ENCODE measurements at regions not wholly inside any gene's neighbourhood (a gene's known extent, or its start where the extent isn't known, plus 50 kb on each side); places are given as distances from the start of the nearest gene placed in this dataset.

DNA sequence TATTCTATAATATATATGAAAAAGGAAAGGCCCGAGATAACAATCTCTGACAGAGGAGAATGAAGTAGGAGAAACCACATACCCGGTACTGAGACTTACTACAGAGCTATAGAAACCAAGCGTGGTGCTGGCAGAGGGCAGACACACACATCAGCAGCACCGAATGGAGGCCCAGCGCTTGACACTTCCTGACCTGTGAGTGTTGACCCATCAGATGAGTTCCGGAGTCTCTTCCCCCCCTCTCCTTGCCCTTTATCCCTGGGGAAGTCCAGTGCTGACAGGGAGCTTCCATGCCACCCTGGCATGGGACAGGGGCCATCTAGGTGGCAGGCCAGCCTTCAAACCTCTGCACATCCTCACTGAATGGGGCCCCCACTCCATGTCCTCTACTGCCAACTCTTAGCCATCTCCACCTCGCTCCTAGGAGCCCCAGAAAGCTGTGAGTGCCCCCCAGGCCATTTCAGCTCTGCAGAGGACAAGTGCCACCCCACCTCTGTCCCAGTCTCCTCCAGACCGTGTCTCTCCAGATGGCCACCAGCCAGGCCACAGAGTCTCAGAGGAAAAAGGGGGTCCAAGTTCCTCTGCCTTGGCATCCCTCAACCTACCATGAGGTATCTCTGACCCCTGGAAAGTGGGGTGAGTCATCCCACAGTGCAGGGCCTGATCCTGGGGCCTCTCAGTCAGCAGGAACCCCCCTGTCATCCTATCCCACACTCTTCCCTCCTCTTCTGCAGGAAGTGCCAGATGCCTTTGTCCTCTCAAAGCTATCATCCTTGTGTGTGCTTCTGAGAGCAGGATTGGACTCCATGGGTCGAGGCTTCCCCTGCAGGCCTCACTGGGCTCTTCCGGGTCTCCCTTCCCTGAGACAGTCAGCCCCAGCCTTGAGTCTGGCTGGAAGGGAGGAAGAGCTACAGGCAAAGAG is 116.5 kb upstream of the ALDH1A3 start:
- TF ChIP-seq FOXP2 (optimal IDR thresholded peaks at IDR 0.05; ENCODE audit: borderline replicate concordance, extremely low read depth, extremely low read length, insufficient read depth) (no peak), TAF1 (IDR thresholded peaks at IDR 0.05; ENCODE audit: borderline replicate concordance, insufficient read depth, low read length) (no peak), SIN3A (IDR thresholded peaks at IDR 0.05; ENCODE audit: borderline replicate concordance, insufficient read depth, low read length) (no peak)

DNA sequence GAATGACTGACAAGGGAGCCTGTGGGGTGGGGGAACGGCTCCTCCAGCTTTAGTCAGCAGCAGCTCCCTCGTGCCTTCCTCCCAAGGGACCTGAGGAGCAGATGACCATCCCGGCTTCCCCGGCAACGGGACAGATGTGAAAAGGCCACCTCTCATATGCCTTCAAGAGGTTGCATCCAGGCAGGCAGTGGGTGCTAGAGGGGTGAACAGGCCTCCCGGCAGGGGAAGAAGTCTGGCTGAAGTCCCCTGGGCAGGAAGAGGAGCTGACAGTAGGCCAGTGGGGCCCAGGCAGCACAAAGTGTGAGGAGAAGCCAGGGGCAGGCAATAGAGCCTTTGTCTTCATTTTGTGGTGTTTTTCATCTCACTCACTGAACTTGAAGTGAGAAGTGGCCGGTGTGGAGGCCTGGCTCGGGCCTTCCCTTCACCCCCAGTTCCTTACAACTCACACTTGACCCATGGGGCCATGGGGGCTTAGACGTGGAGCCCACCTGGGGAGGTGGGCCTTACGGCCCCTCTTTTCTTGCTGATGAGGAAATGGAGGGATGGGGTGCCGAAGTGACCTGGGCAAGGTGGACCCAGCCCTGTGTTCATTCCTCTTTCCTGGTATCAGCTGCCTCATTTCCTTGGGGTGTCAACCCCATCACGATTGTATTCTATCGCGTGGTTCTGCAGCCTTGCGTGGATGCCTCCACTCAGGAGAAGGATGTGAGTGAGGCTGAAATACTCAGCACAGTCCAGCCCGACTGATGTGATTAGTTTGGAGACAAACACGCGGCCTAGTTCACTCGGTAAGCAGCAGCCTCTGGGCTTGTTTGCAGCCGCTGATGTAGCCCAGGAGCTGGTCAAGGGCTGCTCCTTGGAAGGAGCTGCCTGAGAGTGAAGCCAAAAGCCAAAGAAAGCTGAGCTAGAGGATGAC is 115.5 kb upstream of the ALDH1A3 start:
- no peak for TF ChIP-seq SIN3A (IDR thresholded peaks at IDR 0.05; ENCODE audit: borderline replicate concordance, insufficient read depth, low read length)
- TF ChIP-seq FOXP2 (optimal IDR thresholded peaks at IDR 0.05; ENCODE audit: borderline replicate concordance, extremely low read depth, extremely low read length, insufficient read depth), result no peak
- TF ChIP-seq, protein P1, sequence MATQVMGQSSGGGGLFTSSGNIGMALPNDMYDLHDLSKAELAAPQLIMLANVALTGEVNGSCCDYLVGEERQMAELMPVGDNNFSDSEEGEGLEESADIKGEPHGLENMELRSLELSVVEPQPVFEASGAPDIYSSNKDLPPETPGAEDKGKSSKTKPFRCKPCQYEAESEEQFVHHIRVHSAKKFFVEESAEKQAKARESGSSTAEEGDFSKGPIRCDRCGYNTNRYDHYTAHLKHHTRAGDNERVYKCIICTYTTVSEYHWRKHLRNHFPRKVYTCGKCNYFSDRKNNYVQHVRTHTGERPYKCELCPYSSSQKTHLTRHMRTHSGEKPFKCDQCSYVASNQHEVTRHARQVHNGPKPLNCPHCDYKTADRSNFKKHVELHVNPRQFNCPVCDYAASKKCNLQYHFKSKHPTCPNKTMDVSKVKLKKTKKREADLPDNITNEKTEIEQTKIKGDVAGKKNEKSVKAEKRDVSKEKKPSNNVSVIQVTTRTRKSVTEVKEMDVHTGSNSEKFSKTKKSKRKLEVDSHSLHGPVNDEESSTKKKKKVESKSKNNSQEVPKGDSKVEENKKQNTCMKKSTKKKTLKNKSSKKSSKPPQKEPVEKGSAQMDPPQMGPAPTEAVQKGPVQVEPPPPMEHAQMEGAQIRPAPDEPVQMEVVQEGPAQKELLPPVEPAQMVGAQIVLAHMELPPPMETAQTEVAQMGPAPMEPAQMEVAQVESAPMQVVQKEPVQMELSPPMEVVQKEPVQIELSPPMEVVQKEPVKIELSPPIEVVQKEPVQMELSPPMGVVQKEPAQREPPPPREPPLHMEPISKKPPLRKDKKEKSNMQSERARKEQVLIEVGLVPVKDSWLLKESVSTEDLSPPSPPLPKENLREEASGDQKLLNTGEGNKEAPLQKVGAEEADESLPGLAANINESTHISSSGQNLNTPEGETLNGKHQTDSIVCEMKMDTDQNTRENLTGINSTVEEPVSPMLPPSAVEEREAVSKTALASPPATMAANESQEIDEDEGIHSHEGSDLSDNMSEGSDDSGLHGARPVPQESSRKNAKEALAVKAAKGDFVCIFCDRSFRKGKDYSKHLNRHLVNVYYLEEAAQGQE (IDR thresholded peaks at IDR 0.05; ENCODE audit: insufficient read depth in 1 of 2, low read depth in 2 of 2, low read length in 2 of 2), result no peak
- TF ChIP-seq POLR2AphosphoS5 (IDR thresholded peaks at IDR 0.05; ENCODE audit: low read depth, low read length), result no peak
- TF ChIP-seq TAF1 (IDR thresholded peaks at IDR 0.05; ENCODE audit: borderline replicate concordance, insufficient read depth, low read length), result no peak

DNA sequence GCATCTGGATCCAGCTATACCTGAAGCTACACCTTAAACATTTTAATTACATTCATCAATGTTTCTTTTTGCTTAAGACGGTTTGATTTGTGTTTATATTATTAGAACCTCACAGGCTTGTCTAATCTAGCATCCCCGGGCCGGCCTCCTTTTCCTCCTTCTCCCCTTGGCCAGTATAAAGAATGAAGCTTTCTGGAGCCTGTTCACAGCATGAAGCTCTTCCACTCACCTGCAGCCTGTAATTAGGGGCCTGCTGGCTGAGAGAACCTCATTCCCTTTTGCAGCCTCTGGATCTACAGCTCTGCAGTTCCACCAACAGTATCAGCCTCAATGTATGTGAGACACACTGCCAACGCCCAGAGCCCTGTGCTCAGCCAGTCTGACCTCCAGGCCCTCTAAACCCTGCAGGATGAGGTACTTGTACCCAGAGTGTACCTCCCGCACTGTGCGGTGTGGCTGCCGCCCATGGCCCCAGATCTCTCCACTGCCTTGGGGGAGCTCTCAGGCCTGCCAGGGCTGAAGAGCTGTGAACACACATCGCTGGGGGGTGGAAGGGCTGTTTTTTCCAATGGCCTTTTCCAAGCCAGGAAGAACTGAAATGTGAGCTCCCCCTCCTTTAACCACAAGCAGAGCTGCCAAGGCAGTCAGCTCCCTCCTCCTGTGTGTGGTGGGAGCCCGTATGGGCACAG is 114.7 kb upstream of the ALDH1A3 start:
- TF ChIP-seq SIN3A (IDR thresholded peaks at IDR 0.05; ENCODE audit: borderline replicate concordance, insufficient read depth, low read length) (no peak), POLR2AphosphoS5 (IDR thresholded peaks at IDR 0.05; ENCODE audit: low read depth, low read length) (no peak), TAF1 (IDR thresholded peaks at IDR 0.05; ENCODE audit: borderline replicate concordance, insufficient read depth, low read length) (no peak), FOXP2 (optimal IDR thresholded peaks at IDR 0.05; ENCODE audit: borderline replicate concordance, extremely low read depth, extremely low read length, insufficient read depth) (no peak)
- TF ChIP-seq, protein P1 (IDR thresholded peaks at IDR 0.05; ENCODE audit: insufficient read depth in 1 of 2, low read depth in 2 of 2, low read length in 2 of 2), result no peak

DNA sequence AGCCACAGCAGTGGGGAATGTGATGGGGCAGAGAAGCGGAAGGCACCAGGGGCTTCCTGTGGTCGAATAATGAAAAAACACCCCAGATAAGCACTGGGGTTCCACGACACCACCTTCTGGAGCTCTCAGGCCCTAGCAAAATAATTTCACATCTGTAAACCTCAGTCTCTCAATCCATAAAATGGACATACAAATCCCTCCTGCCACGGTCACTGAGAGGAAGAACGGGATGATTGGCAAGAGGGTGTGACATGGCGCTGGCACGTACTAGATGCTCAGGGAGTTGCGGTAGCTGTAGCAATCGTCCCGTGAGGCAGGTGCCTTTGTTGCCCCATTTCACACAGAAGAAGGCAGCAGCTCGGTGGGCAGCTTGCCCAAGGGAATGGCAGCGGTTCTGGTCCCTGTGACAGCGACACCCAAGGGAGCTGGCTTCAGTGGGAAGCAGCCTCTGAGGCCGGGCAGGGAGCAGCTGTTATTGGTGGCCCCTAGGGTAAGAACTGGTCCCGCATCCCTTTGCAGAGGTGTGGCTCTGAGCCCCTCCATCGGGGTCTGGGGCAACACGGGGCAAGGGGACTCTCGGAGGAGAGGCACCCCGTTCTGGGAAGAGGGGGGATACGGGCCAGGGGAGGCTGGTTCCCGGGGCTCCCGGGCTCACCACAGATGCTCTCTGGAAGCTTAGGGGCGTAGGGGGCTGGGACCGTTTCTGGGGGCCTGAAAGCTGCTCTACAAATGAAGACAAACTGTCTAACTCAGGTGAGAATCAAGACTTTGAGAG is 114.0 kb upstream of the ALDH1A3 start:
- TF ChIP-seq SIN3A (IDR thresholded peaks at IDR 0.05; ENCODE audit: borderline replicate concordance, insufficient read depth, low read length) (no peak), TAF1 (IDR thresholded peaks at IDR 0.05; ENCODE audit: borderline replicate concordance, insufficient read depth, low read length) (no peak), FOXP2 (optimal IDR thresholded peaks at IDR 0.05; ENCODE audit: borderline replicate concordance, extremely low read depth, extremely low read length, insufficient read depth) (no peak), POLR2AphosphoS5 (IDR thresholded peaks at IDR 0.05; ENCODE audit: low read depth, low read length) (no peak)
- TF ChIP-seq, protein P1 (IDR thresholded peaks at IDR 0.05; ENCODE audit: insufficient read depth in 1 of 2, low read depth in 2 of 2, low read length in 2 of 2), result no peak
